Endothelial cell of umbilical vein (primary cell): ENCODE measurements at regions not wholly inside any gene's neighbourhood (a gene's known extent, or its start where the extent isn't known, plus 50 kb on each side); places are given as distances from the start of the nearest gene placed in this dataset.

Source experiments
- BruUV-seq: library from RNA; stranded (reverse); fragments of 400-500 nt; replicated peaks from 2 replicates; lab custom pipeline; 2021; lab: Mats Ljungman, UMichigan
- CTCF ChIA-PET: fragments of 300-600, 350-600 bp; sonication (Branson Sonifier 250); formaldehyde crosslinking; loops from one replicate; lab custom pipeline; 2021; ENCODE audit warnings: antibody characterized with exemption, inconsistent platforms; lab: Charles Lee
- POLR2A ChIA-PET: fragments of 300-600, 350-600 bp; sonication (Branson Sonifier 250); formaldehyde crosslinking; loops from one replicate; lab custom pipeline; 2021; ENCODE audit warnings: antibody characterized with exemption, inconsistent platforms; lab: Charles Lee
- DNase-seq: peaks from one replicate; pipeline ENCODE4 v3.0.0-alpha.2; 2011; ENCODE audit warnings: low read depth, low spot score
- FAIRE-seq: peaks from 2 replicates; lab custom pipeline; 2011; peaks lifted over from hg19 to GRCh38; lab: Jason Lieb, UNC
- H2AFZ ChIP-seq: 2 replicates; pipeline ENCODE4 v1.6.0; 2012; ENCODE audit warnings: low read depth, low read length, control low read depth, inconsistent platforms
- H3K27ac ChIP-seq: 2 replicates; pipeline ENCODE4 v1.5.1; 2011; ENCODE audit warnings: low read depth, mild to moderate bottlenecking, control low read depth, low read length, moderate library complexity; ENCODE audit not compliant: insufficient read depth
- H3K27me3 ChIP-seq, 2 experiments: 2 replicates each; pipeline versions ENCODE4 v1.6.0 to v1.6.1; 2011; ENCODE audit warnings: low read length in 2 of 2, mixed read lengths in 1 of 2; ENCODE audit not compliant: control insufficient read depth in 2 of 2, insufficient read depth in 2 of 2
- H3K36me3 ChIP-seq, 2 experiments: 2 replicates in 1 of 2; 3 replicates in 1 of 2; pipeline ENCODE4 v1.5.1; 2011; ENCODE audit warnings: low read length in 2 of 2, mild to moderate bottlenecking in 1 of 2, moderate library complexity in 1 of 2; ENCODE audit not compliant: control insufficient read depth in 2 of 2, insufficient read depth in 2 of 2; ENCODE audit errors: extremely low read depth in 1 of 2
- H3K4me1 ChIP-seq: 3 replicates; pipeline ENCODE4 v1.5.1; 2011; ENCODE audit warnings: mild to moderate bottlenecking, low read length; ENCODE audit not compliant: control insufficient read depth, insufficient read depth; ENCODE audit errors: extremely low read depth
- H3K4me2 ChIP-seq: 2 replicates; pipeline ENCODE4 v1.6.1; 2011; ENCODE audit warnings: low read length, control low read depth, mixed read lengths; ENCODE audit not compliant: insufficient read depth
- H3K4me3 ChIP-seq, 3 experiments: fragments of 200-600 bp in 1 of 3; sonication (generic), shearing (Covaris generic) in 1 of 3; replicated peaks in 1 of 3; 2 replicates each; pipeline ENCODE4 v1.5.1; 2011 to 2016; ENCODE audit warnings: control low read depth in 3 of 3, low read length in 3 of 3, mild to moderate bottlenecking in 2 of 3, inconsistent platforms in 1 of 3, low read depth in 1 of 3, moderate library complexity in 1 of 3; ENCODE audit not compliant: insufficient read depth in 1 of 3
- H3K79me2 ChIP-seq: 2 replicates; pipeline ENCODE4 v1.6.0; 2012; ENCODE audit warnings: low read length, inconsistent platforms; ENCODE audit not compliant: control insufficient read depth, insufficient read depth
- H3K9ac ChIP-seq: replicated peaks from 2 replicates; pipeline ENCODE3; 2011; ENCODE audit warnings: low read length, control low read depth; ENCODE audit not compliant: insufficient read depth; ENCODE audit errors: extremely low read depth
- H3K9me1 ChIP-seq: replicated peaks from 3 replicates; pipeline ENCODE4 v1.6.0; 2011; ENCODE audit warnings: mild to moderate bottlenecking, low read length; ENCODE audit not compliant: control insufficient read depth, insufficient read depth; ENCODE audit errors: extremely low read depth
- H3K9me3 ChIP-seq: replicated peaks from 2 replicates; pipeline ENCODE4 v1.5.1; 2012; ENCODE audit warnings: low read length, inconsistent platforms; ENCODE audit not compliant: control insufficient read depth, insufficient read depth
- H4K20me1 ChIP-seq: replicated peaks from 2 replicates; pipeline ENCODE3; 2011; ENCODE audit warnings: mild to moderate bottlenecking, low read length; ENCODE audit not compliant: control insufficient read depth, insufficient read depth; ENCODE audit errors: extremely low read depth
- FOS ChIP-seq: IDR thresholded peaks from 2 replicates; pipeline ENCODE4 v1.6.1; 2011; ENCODE audit warnings: mild to moderate bottlenecking, low read length, moderate library complexity, borderline replicate concordance; ENCODE audit not compliant: insufficient read depth
- JUN ChIP-seq: IDR thresholded peaks from 2 replicates; pipeline ENCODE4 v1.6.1; 2011; ENCODE audit warnings: borderline replicate concordance, low read depth; ENCODE audit not compliant: insufficient read length, insufficient read depth
- MAX ChIP-seq: IDR thresholded peaks from 2 replicates; pipeline ENCODE4 v1.6.1; 2011; ENCODE audit not compliant: insufficient read depth, insufficient read length
- MYC ChIP-seq: IDR thresholded peaks from one replicate; pipeline ENCODE4 v1.6.1; 2011; ENCODE audit warnings: mild to moderate bottlenecking, low read depth, low read length
- POLR2A ChIP-seq: IDR thresholded peaks from 2 replicates; pipeline ENCODE4 v1.6.1; 2012; ENCODE audit warnings: low read depth, mild to moderate bottlenecking, control low read depth, low read length
- POLR2AphosphoS5 ChIP-seq: IDR thresholded peaks from 2 replicates; pipeline ENCODE4 v1.6.1; 2012; ENCODE audit warnings: low read depth, mild to moderate bottlenecking, control low read depth, low read length, moderate library complexity; ENCODE audit not compliant: insufficient read depth
- dilution Hi-C: fragments of 300-500 bp; cut with MboI; formaldehyde crosslinking; loops from one replicate; pipeline ENCODE4 v1.15.0; 2019; ENCODE audit warnings: low sequenced_read_pairs; ENCODE audit not compliant: extremely low pct_ligation_motif_present
- intact Hi-C: fragments of 100-400 bp; cut with micrococcal nuclease; formaldehyde crosslinking; loops from one replicate; pipeline ENCODE4 v1.10.0; 2022

- H3K27ac ChIP-seq: no peak overlapping the region
- H3K4me3 ChIP-seq: no peak overlapping the region
- H3K36me3 ChIP-seq: no peaks in the 10 kb centered on the region
- DNase-seq: peak; percentile 35
- H3K27me3 ChIP-seq: no peaks in the 10 kb centered on the region
- H3K4me1 ChIP-seq: no peaks in the 10 kb centered on the region
- intact Hi-C loops (no loop called here), dilution Hi-C loops (no loop called here)
- H3K9me1 ChIP-seq: no peaks in the 10 kb centered on the region
- no peaks in the 10 kb centered on the region for H3K9me3 ChIP-seq
- H2AFZ ChIP-seq: no peak overlapping the region
- no peak for TF ChIP-seq FOS
- no peak for TF ChIP-seq MYC
- no peak for TF ChIP-seq POLR2AphosphoS5
- TF ChIP-seq JUN: no peak
- TF ChIP-seq MAX: no peak
- no peak for FAIRE-seq
- no peaks in the 10 kb centered on the region for H4K20me1 ChIP-seq
- H3K9ac ChIP-seq: no peak overlapping the region
- no peaks in the 10 kb centered on the region for H3K79me2 ChIP-seq
- H3K4me2 ChIP-seq: no peak overlapping the region
- ChIA-PET POLR2A (no interaction called here), CTCF (no interaction called here)
- no TSS peak for BruUV-seq
Observed at GRCh38 chr1:112172294-112172882, 182.9 kb upstream of the KCND3 start.

- TF ChIP-seq FOS (no peak), MAX (no peak), POLR2A (no peak), POLR2AphosphoS5 (no peak), JUN (no peak)
- dilution Hi-C loops (no loop called here), intact Hi-C loops (no loop called here)
- POLR2A ChIA-PET: no interaction called here
- BruUV-seq: no TSS peak
- Histone ChIP-seq H3K9ac (no peak overlapping the region), H3K4me3 (no peak overlapping the region), H3K27ac (no peak overlapping the region), H3K9me3 (no peaks in the 10 kb centered on the region), H3K4me2 (no peak overlapping the region), H4K20me1 (no peaks in the 10 kb centered on the region), H3K79me2 (no peaks in the 10 kb centered on the region), H3K9me1 (no peaks in the 10 kb centered on the region), H3K4me1 (no peaks in the 10 kb centered on the region), H3K27me3 (no peaks in the 10 kb centered on the region), H2AFZ (no peak overlapping the region), H3K36me3 (no peaks in the 10 kb centered on the region)
- no peak for DNase-seq
- CTCF ChIA-PET: interaction anchor here (0.9 kb wide), 1 partner anchor 9 kb away, joined by 3 read pairs; no protein-coding TSS in a partner anchor
- no peak for FAIRE-seq
Observed at GRCh38 chr1:112177314-112177713, 187.8 kb upstream of the KCND3 start.
